Choroid plexus epithelial cell (primary cell): ENCODE measurements at regions not wholly inside any gene's neighbourhood (a gene's known extent, or its start where the extent isn't known, plus 50 kb on each side); places are given as distances from the start of the nearest gene placed in this dataset.
A peak's percentile ranks its signal among the peaks of the same experiment; 100 is the strongest.

ENCODE experiments used
- DNase-seq: peaks from one replicate; pipeline ENCODE4 v3.0.0-alpha.2; 2010; ENCODE audit warnings: low read depth
- H3K4me3 ChIP-seq: 2 replicates; pipeline ENCODE4 v1.5.1; 2011; ENCODE audit warnings: low read depth, mild to moderate bottlenecking, control low read depth, low read length, moderate library complexity
- TF ChIP-seq, protein P1 (sequence below): conservative IDR thresholded peaks from 2 replicates; pipeline ENCODE4 v1.5.1; 2011; ENCODE audit warnings: low read depth, mild to moderate bottlenecking, control low read depth, inconsistent platforms, low read length, moderate library complexity

DNA sequence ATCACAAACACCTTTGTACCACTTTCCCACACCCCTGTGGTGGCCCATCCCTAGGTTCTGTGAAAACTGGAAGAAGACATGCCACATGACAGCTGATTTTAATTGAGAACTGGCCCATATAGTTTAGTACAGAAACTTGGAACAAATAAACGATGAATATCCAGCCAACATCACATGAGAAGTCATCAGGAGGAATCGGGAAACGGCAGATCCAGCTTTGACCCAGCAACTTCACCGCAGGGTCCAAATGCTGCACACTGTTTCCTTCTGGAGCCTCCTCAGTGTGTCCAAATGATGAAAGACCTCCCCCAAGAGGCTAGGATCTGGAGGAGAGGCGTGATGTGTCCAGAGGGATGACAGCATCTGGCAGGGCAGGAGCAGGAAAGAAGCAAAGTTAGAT, 75.5 kb downstream of the COPS8 start:
- TF ChIP-seq, protein P1, sequence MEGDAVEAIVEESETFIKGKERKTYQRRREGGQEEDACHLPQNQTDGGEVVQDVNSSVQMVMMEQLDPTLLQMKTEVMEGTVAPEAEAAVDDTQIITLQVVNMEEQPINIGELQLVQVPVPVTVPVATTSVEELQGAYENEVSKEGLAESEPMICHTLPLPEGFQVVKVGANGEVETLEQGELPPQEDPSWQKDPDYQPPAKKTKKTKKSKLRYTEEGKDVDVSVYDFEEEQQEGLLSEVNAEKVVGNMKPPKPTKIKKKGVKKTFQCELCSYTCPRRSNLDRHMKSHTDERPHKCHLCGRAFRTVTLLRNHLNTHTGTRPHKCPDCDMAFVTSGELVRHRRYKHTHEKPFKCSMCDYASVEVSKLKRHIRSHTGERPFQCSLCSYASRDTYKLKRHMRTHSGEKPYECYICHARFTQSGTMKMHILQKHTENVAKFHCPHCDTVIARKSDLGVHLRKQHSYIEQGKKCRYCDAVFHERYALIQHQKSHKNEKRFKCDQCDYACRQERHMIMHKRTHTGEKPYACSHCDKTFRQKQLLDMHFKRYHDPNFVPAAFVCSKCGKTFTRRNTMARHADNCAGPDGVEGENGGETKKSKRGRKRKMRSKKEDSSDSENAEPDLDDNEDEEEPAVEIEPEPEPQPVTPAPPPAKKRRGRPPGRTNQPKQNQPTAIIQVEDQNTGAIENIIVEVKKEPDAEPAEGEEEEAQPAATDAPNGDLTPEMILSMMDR: no peak
- H3K4me3 ChIP-seq: no peak overlapping the region
- no peak for DNase-seq

DNA sequence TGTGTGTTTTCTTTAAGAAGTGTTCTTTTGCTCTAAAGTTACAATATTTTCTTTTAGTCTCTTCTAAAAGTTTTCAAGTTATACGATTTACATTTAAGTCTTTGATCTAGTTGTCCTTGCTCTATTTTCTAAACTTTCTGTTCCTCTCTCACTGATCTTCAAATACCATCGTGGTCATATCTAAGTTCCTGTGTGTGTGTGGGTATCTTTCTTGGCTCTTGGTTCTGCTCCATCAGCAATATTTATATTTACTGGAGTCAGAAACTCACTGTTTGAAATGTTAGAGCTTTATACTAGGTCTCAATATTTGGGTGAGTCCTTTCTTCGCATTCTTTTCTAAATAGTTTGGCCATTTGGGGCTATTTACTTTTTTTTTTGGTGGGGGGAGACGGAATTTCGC, 77.3 kb downstream of the COPS8 start:
- H3K4me3 ChIP-seq: no peak overlapping the region
- TF ChIP-seq, protein P1: no peak
- DNase-seq: no peak

DNA sequence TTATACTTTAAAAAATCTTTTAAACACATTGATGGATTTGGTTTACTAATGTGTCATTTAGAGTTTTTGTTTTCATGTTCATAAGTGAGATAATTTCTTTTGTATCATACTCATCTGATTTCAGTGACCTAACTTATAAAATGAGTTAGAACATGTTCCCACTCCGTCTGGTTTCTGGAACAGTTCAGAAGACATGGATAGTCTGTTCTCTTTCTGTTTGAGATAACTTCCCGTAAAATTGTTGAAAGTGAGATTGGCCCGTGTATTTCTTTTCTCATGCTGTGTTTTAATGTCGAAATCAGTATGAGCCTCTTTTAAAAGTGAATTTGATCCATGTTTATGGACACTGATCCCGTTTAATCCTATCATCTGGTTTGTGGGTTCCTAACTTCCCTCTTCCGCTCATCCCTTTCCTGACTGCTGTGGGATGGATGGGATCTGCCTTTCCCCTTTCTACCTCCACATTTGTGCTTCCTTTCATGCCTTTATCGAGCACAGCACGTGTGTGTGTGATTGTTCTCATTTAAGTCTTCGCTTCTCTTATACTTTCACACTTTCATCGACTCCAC, 78.9 kb downstream of the COPS8 start:
- H3K4me3 ChIP-seq: no peak overlapping the region
- TF ChIP-seq, protein P1: no peak

DNA sequence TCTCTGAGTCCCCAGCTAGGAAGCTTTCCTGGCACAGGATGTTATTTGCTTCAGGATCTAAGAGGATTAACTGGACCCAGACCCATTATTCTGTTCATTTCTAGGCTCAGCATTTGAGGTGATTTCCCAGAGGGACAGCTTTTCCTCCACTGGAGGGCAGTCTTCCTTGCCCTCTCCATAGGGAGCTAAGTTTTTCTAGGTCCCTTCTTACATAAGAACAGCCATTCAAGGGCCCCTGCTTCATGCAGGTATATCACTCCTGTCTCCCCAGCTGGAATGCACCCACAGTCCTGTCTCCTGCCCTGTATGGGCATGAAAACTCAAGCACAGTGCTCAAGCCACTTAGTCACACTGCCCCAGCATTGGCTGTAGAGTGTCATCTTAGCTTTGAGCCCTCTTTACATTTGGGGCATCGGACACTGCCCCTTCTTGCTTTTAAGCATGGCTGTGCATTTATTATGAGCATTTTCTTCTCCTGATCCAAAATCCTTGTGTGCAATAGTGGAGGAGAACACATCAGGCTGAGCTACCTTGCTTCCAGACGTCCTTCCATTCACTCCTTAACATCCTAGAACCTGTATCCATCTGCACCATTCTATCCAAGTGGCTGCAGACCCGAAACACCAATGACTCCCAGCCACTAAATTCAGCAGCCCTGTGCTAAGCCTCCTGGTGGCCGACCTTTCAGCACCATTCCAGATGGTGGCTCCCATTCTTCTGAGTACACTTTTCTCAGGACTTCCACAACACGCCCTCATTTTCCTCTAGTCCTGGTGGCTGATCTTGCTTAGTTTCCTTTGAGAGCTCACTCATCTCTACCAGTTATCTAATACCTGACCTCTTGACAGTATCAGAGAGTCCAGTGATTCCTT, 80.0 kb downstream of the COPS8 start:
- H3K4me3 ChIP-seq: no peak overlapping the region
- DNase-seq: peak; percentile 72
- TF ChIP-seq, protein P1: peak; percentile 85

More for the DNA sequence above, 78.9 kb downstream of the COPS8 start:
- DNase-seq: no peak

DNA sequence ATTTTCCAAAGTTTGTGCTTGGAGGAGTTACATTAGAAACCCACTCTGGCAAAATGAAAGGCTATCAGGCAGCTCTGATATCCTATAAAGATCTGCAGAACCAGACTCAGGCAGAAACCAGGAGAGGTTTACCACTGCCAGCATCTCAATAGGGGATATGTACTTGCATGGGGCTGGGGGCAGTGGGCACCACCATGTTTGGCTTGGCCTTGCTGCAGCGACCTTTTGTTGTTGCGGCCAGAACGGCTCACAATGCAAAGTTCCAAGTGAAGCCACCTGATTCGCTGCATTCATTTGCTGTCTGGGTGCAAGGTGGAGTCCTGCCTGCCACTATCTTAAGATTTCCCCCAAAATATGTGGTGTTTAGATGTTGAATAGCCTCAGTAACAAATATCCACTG, 81.3 kb downstream of the COPS8 start:
- H3K4me3 ChIP-seq: no peak overlapping the region
- TF ChIP-seq, protein P1: no peak
- no peak for DNase-seq

DNA sequence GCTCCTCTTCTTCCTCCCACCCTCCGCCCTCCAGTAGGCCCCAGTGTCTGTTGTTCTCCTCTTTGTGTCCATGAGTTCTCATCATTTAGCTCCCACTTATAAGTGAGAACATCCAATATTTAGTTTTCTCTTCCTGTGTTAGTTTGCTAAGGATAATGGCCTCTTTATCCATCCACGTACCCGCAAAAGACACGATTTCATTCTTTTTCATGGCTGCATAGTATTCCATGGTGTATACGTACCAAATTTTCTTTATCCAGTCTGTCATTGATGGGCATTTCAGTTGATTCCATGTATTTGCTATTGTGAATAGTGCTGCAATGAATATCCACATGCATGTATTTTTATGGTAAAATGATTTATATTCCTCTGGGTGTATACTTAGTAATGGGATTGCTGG, 82.2 kb downstream of the COPS8 start:
- TF ChIP-seq, protein P1: no peak
- no peak overlapping the region for H3K4me3 ChIP-seq
- DNase-seq: no peak
